GM19023 (cell line): ENCODE measurements at regions not wholly inside any gene's neighbourhood (a gene's known extent, or its start where the extent isn't known, plus 50 kb on each side); places are given as distances from the start of the nearest gene placed in this dataset.
"Not testable (repeated sequence)": the region's sequence is repeated elsewhere in the genome, so short reads cannot be mapped to it uniquely, and the experiment has no call there.

Experiments
- ATAC-seq: cut with Tn5 transposase; IDR thresholded peaks from one replicate; pipeline ENCODE4 v1.9.1; 2021; ENCODE audit warnings: mild to moderate bottlenecking, moderate library complexity; ENCODE audit not compliant: unreplicated experiment

DNA sequence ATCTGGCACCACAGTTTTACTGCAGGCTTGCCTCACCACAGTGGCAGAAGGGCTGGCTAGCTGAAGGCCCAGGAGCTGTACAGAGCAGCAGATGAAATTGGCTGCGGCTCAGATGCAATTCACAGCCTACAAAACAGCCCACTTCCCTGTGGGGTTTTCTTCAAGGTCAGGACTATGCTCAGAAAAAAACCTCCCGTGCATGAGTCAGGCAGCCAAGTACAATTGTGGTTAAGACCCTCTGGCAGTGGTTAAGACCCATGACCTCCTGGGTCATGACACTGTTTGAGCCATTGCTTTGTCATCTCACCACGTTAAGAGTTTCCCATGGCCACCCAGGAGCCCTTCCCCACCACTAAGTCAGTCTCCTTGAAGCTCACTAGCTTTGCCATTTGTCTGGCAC, 276.3 kb downstream of the HNRNPD start:
- no peak for ATAC-seq

DNA sequence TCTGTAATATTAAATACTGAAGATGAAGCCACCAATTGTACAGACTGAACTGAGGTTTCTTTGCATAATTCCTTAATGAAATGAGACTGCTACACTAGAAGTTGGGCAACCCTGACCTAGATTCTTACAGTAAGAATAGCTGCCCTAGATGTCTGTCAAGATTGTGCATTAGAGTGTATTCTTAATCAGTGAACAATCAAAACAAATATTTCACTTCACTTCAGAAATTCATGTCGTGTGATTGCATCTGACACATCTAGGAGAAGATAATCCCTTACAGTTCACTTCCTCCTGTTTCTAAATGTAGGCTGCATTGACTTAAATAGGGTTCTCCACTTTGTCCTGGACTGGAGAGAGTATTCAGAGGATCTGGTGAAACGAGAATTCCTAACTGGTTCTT, 283.1 kb downstream of the HNRNPD start:
- no peak for ATAC-seq

DNA sequence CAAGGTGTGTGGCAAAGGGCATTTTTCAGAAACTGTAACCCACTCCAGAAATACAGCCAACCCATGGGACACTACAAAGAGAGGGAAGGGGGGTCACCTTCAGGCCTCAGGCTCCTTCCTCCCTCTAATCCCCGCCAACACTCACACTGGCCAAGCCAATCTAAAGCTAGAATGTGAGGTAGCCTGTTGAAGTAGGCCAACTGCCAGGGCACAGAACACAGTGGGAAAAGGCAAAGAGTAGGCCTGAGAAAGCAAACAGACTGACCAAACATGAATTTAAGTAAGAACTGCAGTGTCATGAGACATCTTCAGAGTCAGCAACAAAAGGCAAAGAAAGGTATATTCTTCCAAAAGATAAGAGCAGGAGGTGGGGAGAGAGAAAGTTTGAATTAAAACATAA, 289.0 kb downstream of the HNRNPD start:
- ATAC-seq: no peak

DNA sequence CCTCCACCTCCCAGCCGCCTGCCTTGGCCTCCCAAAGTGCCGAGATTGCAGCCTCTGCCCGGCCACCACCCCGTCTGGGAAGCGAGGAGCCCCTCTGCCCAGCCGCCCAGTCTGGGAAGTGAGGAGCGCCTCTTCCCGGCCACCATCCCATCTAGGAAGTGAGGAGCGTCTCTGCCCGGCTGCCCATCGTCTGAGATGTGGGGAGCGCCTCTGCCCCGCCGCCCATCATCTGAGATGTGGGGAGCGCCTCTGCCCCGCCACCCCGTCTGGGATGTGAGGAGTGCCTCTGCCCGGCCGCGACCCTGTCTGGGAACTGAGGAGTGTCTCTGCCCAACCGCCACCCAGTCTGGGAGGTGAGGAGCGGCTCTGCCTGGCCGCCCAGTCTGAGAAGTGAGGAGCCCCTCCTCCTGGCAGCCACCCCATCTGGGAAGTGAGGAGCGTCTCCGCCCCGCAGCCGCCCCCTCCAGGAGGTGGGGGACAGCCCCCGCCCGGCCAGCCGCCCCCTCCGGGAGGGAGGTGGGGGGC, 296.3 kb downstream of the HNRNPD start:
- ATAC-seq: not testable (repeated sequence)

DNA sequence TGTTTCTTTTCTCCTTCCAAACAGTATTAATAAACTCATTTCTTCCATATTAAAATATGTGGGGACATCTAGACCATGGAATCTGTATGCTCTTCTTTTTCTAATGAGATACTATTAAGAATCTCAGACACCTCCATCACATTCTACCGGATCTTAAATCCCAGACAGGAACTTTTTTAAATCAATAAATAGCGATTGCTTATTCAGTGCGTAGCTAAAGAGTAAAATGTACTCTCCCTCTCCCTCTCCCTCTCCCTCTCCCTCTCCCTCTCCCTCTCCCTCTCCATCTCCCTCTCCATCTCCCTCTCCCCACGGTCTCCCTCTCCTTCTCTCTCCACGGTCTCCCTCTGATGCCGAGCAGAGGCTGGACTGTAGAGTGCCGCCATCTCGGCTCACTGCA, 297.0 kb downstream of the HNRNPD start:
- no peak for ATAC-seq

DNA sequence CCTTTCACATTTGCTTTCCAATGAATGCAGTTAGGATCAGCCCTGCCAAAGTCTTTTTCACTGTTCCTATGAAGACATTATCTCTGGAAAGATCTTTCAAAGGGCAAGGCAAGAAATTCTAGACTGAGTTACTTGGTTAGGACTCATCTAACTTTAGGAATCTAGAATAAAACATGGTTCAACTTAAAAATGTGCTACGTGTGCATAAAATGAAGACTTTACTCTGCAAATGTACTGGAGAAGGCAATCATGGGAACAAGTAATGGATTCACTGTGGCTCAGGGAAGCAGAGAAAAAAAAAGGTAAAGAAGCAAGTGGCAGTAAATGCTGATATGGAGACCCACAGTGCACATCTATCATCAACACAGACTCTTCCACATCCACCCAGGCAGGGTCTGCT, 297.4 kb downstream of the HNRNPD start:
- no peak for ATAC-seq

DNA sequence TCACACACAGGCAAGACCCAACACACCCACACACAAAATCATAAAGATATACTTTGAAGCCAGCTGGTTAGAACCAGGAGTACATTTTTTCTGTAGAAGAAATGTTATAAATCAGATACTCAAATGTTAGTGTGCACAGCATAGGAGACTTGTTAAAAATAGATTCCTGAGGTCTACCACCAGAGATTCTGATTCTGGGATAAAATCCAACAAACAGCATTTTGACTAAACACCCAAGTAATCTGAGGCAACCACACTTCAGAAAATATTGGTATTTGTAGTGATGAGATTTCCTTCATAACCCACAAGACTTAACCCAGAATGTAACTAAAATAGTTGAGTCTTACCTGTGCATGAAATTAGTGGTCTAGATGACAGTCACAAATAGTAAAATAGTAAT, 301.8 kb downstream of the HNRNPD start:
- no peak for ATAC-seq

DNA sequence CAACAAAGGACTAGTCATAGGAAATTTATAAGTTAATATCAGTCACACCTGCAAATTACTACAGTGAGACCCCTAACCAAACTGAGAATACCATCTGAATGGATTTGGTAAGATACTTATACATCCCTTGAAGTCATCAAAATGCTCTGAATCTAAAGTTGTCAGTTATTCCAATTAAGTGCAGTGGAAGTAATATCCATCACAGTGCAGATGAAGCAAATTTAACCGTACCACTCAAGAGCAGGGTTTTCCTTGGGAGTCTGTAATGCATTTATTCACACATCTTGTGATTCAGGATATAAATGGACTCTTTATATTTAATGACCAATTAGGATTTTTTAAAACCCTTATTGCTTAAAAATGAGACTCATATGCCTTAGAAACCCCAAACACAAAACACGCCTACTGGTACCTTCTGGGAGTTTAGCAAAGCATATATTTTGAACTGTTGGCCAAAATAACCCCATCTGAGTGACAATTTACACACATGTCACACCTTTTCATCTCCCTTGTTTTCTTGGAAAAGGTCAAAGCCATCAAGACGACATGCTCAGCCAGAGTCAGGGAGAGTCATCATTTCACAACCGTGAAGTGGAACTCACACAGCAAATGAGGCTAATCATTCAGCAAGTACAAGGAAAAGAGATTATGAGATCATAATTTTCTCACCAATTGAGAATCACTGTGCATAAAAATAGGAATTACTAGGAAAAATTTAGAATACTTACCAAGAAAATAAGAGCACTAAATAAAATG, 303.7 kb downstream of the HNRNPD start:
- ATAC-seq: no peak

DNA sequence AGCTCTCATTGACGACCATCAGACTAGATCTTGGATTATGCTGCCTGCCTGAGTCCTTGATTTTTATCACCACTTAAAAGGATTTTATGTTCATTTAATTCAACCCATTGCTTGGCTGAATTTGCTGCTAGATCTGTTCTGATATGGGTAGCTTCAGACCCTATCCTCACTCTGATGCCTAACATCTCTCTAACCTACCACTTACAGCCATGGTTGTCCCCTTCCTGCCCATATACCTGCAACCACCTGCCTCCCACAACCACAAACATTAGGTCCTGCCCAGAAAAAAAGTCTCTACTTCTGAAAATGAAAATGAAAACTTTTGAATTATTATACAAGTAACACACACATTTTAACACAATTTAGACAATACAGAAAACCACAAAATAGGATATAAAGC, 310.8 kb downstream of the HNRNPD start:
- ATAC-seq: no peak

DNA sequence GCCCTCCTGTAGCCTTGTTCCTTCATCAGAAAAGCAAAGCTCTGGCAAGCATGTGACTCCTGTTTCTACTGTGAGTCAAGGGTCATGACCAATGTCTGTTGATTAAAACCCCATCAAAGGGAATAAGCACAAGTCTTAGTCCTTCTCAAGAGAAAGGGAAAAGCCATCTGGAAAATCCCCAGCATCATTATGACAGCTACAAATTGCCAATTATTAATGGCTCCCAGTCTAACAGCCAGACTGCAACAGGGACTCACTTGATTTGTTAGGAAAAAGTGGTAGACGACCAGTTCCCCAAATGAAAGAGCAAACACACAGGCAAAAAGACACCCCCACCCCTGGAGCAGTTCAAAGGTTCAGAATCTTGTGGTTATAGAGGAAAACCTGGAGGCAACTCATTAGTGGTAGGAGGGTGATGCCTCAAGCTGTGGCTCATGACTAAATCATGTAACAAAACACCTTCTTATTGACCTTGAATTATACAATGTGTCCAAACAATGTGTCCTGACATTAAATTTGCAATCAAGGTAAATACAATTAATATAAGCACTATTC, 315.7 kb downstream of the HNRNPD start:
- no peak for ATAC-seq

DNA sequence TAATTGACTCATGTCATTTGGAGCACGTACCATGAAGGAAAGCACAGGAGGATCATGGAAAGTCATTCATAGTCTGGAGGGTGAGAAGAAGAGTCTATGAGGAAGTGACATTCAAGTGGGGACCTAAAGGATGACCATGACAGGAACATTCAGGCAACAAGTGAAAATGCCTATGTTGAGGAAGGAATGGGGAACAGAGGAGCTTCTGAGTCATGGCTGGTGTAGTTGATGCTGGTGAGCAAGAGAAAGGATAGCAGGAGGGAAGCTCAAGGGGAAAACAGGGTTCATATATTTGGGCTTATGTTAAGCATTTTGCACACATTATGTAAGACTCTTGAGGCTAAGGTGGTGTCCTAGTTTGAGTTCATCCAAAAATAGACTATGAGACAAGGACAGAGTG, 318.6 kb downstream of the HNRNPD start:
- no peak for ATAC-seq

DNA sequence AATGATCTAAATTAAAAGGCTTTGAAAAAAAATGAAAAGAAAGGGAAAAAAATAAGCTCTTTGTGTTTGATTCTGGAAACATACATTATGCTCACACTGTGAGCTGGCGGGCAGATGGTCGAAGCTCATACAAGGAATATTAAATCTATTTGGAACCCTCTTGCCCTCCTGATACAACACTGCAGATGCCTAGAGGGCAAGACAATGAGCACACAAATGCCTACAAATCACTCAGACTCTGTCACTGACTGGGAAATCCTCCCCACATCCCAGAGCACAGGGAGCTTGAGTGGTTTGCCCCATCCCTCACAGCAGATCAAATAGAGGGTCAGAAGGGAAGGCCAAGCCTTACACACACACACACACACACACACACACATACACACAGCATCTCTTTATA, 320.4 kb downstream of the HNRNPD start:
- no peak for ATAC-seq

DNA sequence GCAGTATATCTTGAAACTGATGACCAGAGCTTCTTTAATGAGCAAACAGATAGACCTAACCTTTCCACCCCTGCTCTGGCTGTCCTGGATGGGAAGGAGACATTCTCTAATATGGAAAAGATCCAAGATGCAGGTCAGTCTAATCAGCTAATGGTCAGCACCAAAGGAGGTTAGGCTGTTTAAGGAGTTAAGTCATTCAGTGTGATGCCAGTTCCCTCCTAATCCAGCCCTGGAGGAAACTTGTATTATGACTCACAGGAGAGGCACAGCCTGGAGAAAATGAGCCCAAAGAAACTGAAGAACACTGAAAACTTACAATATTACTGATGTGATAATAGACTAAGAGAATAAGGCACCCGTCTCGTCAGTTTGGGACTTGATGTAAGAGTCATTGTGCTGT, 323.0 kb downstream of the HNRNPD start:
- ATAC-seq: no peak

DNA sequence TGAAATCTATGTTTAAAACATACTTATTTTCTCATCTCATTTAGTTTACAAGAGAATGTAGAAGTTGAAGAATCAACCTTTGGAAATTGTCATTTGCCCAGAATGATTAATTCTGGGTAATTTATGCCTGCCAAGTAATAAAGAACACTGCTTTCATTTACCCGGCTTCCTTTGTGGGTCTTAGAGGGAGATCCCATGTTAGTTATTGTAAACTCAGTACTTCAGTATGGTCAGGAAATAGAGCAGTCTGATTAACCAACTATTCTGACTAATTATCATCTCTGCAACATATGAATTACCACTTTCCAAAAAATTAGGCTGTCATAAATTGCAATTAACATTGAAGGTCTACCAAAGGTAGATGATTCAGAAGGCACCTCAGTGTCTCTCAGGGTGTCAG, 324.5 kb downstream of the HNRNPD start:
- no peak for ATAC-seq

DNA sequence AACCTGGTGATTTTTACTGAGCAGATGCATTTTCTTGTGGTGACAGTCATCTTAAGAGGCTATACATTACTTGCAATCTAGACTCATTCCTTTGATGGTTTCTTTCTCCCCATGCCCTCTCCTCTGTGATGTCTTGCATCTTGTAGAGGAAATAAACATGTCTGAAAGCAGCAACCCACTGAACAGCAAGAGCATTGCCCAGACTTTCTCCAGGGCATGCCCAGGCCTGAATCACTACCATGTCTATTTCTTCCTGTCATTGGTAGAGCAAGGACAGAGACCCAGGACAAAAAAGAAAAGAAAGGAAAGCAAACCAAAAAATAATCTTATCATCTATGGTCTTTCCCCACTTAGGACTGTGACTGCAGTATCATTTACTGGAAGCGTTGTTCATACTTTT, 326.1 kb downstream of the HNRNPD start:
- no peak for ATAC-seq

DNA sequence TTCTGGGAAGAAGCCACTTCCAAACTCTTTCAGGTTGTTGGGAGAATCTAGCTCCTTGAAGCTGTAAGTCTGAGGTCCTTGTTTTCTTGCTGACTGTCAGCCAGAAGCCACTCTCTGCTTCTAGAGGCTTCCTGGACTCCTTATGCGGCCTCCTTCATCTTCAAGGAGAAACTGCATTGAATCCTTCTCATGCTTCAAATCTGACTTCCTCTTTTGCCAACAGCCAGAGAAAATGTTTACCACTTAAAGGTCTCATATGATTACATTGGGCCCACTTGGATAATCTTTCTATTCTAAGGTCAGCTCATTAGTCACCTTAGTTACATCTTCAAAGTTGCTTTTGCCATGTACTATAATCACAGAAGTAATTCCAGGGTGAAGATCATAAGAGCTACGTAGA, 327.0 kb downstream of the HNRNPD start:
- ATAC-seq: no peak

DNA sequence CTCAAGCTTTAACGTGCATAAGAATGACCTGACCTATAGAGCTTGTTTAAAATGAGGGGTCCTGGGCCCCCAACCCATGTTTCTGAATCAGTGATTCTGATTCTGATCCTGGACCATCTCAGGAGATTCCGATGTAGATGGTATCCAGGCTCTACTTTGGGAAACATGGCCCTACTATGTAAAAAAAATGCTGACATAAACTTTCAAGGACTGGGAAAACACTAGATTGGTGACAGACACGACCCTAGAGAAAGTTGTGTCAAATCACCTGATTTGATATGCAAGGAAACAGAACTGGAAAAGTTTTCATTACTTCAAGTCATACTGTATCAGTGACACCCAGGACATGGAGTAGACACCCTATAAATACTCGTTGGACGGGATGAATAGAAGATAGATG, 328.5 kb downstream of the HNRNPD start:
- ATAC-seq: no peak

DNA sequence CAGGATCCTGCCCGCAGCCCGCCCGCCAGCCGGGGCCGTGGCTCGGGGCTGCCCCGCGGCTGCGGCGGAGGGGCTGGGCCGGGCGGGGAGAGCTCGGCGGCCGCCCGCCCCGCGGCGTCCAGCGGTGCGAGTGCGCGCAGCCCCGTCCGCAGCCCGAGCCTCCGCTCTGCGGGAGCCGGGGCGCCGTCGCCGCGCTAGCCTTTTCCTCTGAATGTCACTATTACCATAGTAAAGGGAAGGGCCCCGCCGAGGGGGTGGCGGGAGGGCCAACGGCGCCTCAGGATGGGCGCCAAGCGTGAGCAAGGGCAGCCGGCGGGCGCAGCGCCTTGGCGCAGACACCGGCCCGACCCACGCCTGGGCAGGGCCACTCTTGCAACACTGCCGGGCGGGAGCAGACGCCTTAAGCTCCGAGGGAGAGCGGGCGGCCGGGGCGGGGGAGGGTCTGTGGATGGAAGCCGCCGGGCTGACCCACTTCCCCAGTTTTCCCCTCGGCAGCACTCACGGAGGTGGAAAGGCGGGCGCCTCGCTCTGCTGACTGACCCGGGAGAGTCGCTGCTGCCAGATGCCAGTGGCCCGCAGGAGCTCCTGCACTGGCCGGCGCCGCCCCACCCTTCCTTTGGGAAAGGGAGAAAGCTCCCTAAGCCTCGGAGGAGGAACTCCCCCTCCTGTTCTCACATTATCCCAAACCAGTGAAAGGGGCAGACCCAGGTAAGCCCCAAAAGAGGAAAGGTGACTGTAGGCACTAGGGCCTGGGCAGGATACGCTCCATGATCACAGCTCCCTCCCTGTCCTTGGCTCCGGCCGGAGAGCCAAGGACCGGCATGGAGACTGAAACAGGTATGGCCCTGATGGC, 329.4 kb downstream of the HNRNPD start:
- ATAC-seq: no peak

DNA sequence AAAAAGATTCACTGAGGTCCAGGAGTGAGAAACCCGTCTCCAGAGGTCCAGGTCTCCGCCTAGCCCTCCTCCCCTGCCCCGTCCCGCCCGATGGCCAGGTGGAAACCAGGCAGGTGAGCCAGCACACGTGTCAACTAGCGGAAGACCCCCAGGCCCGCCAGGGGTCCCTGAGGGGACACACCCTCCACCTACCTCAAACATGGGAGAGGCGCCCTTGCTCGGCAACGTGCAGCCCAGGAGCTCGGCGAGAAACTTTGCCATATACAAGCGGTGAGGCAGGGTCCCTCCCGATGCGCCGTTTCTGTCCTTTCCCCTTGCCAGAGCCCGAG, 330.0 kb downstream of the HNRNPD start:
- ATAC-seq: no peak

DNA sequence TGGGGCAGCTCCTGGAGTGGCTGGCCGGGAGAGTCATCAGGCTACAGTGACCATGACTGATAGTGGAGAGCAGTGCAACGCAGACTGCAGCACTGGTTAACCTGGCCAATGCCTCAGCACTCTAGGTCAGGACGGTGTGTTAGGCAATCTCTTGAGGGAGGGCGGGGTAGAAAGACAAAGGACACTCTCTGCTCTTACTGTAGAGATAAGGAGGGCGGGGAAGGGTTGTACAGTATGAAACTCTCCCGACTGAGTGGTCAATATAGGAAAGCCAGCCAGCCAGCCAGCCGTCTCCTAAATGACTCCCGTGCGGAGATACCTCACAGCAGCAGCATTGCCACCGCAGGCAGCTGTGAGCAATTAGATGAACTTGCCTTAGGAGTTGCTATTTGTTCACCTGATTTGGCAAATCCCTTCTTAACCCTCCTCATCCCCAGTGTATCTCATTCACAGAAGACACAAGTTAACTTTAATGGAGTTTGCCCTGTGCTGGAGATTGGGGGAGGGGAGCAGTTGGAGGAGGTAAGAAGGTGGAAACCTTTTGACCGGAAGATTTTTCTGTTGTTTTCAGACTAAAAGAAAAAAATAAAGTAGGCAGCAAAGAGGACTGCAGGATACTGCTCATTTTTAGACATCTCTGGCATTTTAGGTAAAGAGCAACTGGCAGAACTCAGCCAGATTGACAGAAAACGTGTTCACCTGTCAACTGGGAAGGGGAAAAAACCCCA, 330.5 kb downstream of the HNRNPD start:
- no peak for ATAC-seq

DNA sequence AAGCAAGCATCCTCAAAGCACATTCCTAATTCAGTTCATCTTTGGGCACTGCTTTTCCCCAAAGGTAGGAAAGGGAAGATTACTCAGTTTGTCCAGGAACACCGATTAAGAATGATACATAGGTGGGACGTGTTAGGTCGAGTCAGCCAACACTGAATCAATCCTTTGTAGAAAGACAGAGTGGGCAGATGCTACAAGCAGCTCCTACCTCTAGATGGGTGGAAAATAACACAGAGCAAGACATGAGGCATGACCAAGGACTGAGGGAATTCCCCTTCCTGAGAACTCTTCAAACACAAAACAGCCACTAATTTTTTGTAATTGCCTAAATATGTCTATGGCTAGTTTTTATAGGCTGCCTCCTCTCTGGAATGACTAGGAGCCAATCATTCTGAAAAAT, 331.7 kb downstream of the HNRNPD start:
- ATAC-seq: no peak
